ENCODE measurements at regions not wholly inside any gene's neighbourhood (a gene's known extent, or its start where the extent isn't known, plus 50 kb on each side); places are given as distances from the start of the nearest gene placed in this dataset.

- DNase-seq (ENCODE audit: low read depth): no peak
- no peak overlapping the region for H3K4me3 ChIP-seq (ENCODE audit: low read depth, low read length)
- TF ChIP-seq POLR2A (IDR thresholded peaks at IDR 0.05; ENCODE audit: extremely low read depth, insufficient read length) (no peak), CTCF (IDR thresholded peaks at IDR 0.05; ENCODE audit: low read depth, low read length) (no peak), MYC (IDR thresholded peaks at IDR 0.05; ENCODE audit: low read depth, low read length) (no peak), MAX (IDR thresholded peaks at IDR 0.05; ENCODE audit: low read depth, low read length) (no peak)
Observed at GRCh38 chr4:177099211-177099610, 210.5 kb upstream of the NEIL3 start.

GRCh38 chr4:177100307-177100706 lies 209.4 kb upstream of the NEIL3 start:
- H3K4me3 ChIP-seq (ENCODE audit: low read depth, low read length): no peak overlapping the region
- no peak for DNase-seq (ENCODE audit: low read depth)
- TF ChIP-seq CTCF (IDR thresholded peaks at IDR 0.05; ENCODE audit: low read depth, low read length) (no peak), POLR2A (IDR thresholded peaks at IDR 0.05; ENCODE audit: extremely low read depth, insufficient read length) (no peak), MYC (IDR thresholded peaks at IDR 0.05; ENCODE audit: low read depth, low read length) (no peak), MAX (IDR thresholded peaks at IDR 0.05; ENCODE audit: low read depth, low read length) (no peak)

- H3K4me3 ChIP-seq (ENCODE audit: low read depth, low read length): no peak overlapping the region
- no peak for TF ChIP-seq MAX (IDR thresholded peaks at IDR 0.05; ENCODE audit: low read depth, low read length)
- TF ChIP-seq MYC (IDR thresholded peaks at IDR 0.05; ENCODE audit: low read depth, low read length): no peak
- TF ChIP-seq POLR2A (IDR thresholded peaks at IDR 0.05; ENCODE audit: extremely low read depth, insufficient read length): no peak
- TF ChIP-seq CTCF (IDR thresholded peaks at IDR 0.05; ENCODE audit: low read depth, low read length): no peak
- no peak for DNase-seq (ENCODE audit: low read depth)
Observed at GRCh38 chr4:177103619-177104018, 206.1 kb upstream of the NEIL3 start.

GRCh38 chr4:177105536-177105935 lies 204.1 kb upstream of the NEIL3 start:
- TF ChIP-seq CTCF (IDR thresholded peaks at IDR 0.05; ENCODE audit: low read depth, low read length) (no peak), MYC (IDR thresholded peaks at IDR 0.05; ENCODE audit: low read depth, low read length) (no peak), POLR2A (IDR thresholded peaks at IDR 0.05; ENCODE audit: extremely low read depth, insufficient read length) (no peak)
- DNase-seq (ENCODE audit: low read depth): no peak
- no peak overlapping the region for H3K4me3 ChIP-seq (ENCODE audit: low read depth, low read length)

- no peak overlapping the region for H3K4me3 ChIP-seq (ENCODE audit: low read depth, low read length)
- DNase-seq (ENCODE audit: low read depth): no peak
- TF ChIP-seq CTCF (IDR thresholded peaks at IDR 0.05; ENCODE audit: low read depth, low read length) (no peak), MAX (IDR thresholded peaks at IDR 0.05; ENCODE audit: low read depth, low read length) (no peak), POLR2A (IDR thresholded peaks at IDR 0.05; ENCODE audit: extremely low read depth, insufficient read length) (no peak), MYC (IDR thresholded peaks at IDR 0.05; ENCODE audit: low read depth, low read length) (no peak)
Observed at GRCh38 chr4:177107288-177107921, 202.3 kb upstream of the NEIL3 start.

- no peak for TF ChIP-seq MAX (IDR thresholded peaks at IDR 0.05; ENCODE audit: low read depth, low read length)
- no peak for TF ChIP-seq CTCF (IDR thresholded peaks at IDR 0.05; ENCODE audit: low read depth, low read length)
- TF ChIP-seq POLR2A (IDR thresholded peaks at IDR 0.05; ENCODE audit: extremely low read depth, insufficient read length): no peak
- TF ChIP-seq MYC (IDR thresholded peaks at IDR 0.05; ENCODE audit: low read depth, low read length): no peak
- DNase-seq (ENCODE audit: low read depth): peak; percentile 9
- H3K4me3 ChIP-seq (ENCODE audit: low read depth, low read length): no peak overlapping the region
Observed at GRCh38 chr4:177108708-177109107, 201.0 kb upstream of the NEIL3 start.

Measured in NB4 (cell line).